K562 (cell line): ENCODE measurements at regions not wholly inside any gene's neighbourhood (a gene's known extent, or its start where the extent isn't known, plus 50 kb on each side); places are given as distances from the start of the nearest gene placed in this dataset.

Source experiments
- CREB3L1 ChIP-seq: fragments of 450-650 bp; IDR thresholded peaks from 2 replicates; pipeline ENCODE4 v1.6.1; 2014; ENCODE audit warnings: low read depth, mild to moderate bottlenecking, moderate library complexity, borderline replicate concordance
- CTCF ChIP-seq, 3 experiments: IDR thresholded peaks in 2 of 3; conservative IDR thresholded peaks in 1 of 3; 2 replicates each; pipeline ENCODE4 v1.5.1; 2011 to 2012; ENCODE audit warnings: low read length in 3 of 3, mild to moderate bottlenecking in 3 of 3, control low read depth in 2 of 3, improper control_type of control experiment in 1 of 3, inconsistent platforms in 1 of 3, low read depth in 1 of 3, mixed read lengths in 1 of 3, moderate library complexity in 1 of 3; ENCODE audit not compliant: insufficient read depth in 2 of 3
- SPI1 ChIP-seq: IDR thresholded peaks from 2 replicates; pipeline ENCODE4 v1.6.1; 2011; ENCODE audit warnings: low read depth, low read length, control low read depth, borderline replicate concordance
- TF ChIP-seq, protein P1 (sequence below): IDR thresholded peaks from 3 replicates; pipeline ENCODE4 v1.6.1; 2011; ENCODE audit warnings: borderline replicate concordance, mild to moderate bottlenecking; ENCODE audit not compliant: insufficient read length, insufficient read depth

DNA sequence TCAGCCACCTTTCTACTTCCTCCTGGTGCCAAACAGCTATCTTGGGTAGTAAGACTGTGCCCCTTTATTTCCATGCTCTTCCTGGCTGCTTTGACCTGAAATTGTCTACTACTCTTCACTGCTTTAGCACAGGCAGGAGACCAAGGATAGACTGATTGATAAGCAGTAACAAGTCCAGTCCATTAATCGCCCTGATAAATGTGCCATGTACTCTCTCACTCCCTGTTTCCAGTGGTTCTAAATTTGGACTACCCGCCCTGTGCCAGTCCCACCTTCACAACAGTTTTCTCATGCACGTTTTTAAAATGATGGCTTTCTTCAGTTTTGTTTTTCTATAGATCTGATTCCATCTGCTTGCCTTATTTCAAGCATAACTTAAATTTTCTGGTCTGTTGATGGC lies 189.6 kb upstream of the RBMS1 start:
- TF ChIP-seq CREB3L1 (no peak), SPI1 (no peak), CTCF (IDR thresholded peaks at IDR 0.05 in 2 of 3, conservative IDR thresholded peaks at IDR 0.05 in 1 of 3; ENCODE audit: insufficient read depth in 2 of 3, low read depth in 1 of 3, low read length in 3 of 3) (no peak)
- TF ChIP-seq, protein P1, sequence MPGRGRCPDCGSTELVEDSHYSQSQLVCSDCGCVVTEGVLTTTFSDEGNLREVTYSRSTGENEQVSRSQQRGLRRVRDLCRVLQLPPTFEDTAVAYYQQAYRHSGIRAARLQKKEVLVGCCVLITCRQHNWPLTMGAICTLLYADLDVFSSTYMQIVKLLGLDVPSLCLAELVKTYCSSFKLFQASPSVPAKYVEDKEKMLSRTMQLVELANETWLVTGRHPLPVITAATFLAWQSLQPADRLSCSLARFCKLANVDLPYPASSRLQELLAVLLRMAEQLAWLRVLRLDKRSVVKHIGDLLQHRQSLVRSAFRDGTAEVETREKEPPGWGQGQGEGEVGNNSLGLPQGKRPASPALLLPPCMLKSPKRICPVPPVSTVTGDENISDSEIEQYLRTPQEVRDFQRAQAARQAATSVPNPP, result no peak
